HepG2 (cell line): ENCODE measurements at regions not wholly inside any gene's neighbourhood (a gene's known extent, or its start where the extent isn't known, plus 50 kb on each side); places are given as distances from the start of the nearest gene placed in this dataset.

Source experiments
- ATAC-seq: fragments of 200-7000 bp; cut with Tn5 transposase; 3 replicates; pipeline ENCODE4 v1.9.1; 2020; ENCODE audit warnings: mild to moderate bottlenecking, moderate library complexity
- BruUV-seq: library from RNA; stranded (reverse); fragments of 400-500 nt; replicated peaks from 2 replicates; lab custom pipeline; 2021; lab: Mats Ljungman, UMichigan
- CTCF ChIA-PET: fragments of 300-600 bp; formaldehyde crosslinking; extraction: SDS; loops from one replicate; lab custom pipeline; 2021; ENCODE audit warnings: low total read pairs, inconsistent platforms, low intra/inter-chr PET ratio; lab: Yijun Ruan, JAX
- POLR2A ChIA-PET: fragments of 350-600 bp; sonication (Branson Sonifier 250); formaldehyde crosslinking; loops from one replicate; lab custom pipeline; 2020; ENCODE audit warnings: antibody characterized with exemption, inconsistent platforms; lab: Yijun Ruan, JAX
- DNase-seq: peaks from one replicate; pipeline ENCODE4 v3.0.0-alpha.2; 2015; ENCODE audit warnings: low spot score
- FAIRE-seq: peaks from 3 replicates; lab custom pipeline; 2011; peaks lifted over from hg19 to GRCh38; lab: Jason Lieb, UNC
- H2AFZ ChIP-seq: one replicate; pipeline ENCODE4 v1.6.1; 2011; ENCODE audit warnings: low read length, inconsistent platforms
- H3K27ac ChIP-seq: fragments of 300-600 bp; 3 replicates; pipeline ENCODE4 v1.8.0; 2011; ENCODE audit warnings: mixed run types, mild to moderate bottlenecking, mixed read lengths, low read length, inconsistent platforms; ENCODE audit not compliant: insufficient read depth; ENCODE audit errors: extremely low read length
- H3K27me3 ChIP-seq, 2 experiments: fragments of 200-600 bp in 1 of 2; 2 replicates in 1 of 2; 3 replicates in 1 of 2; pipeline versions ENCODE4 v1.6.0 to v1.8.0; 2011; ENCODE audit warnings: low read length in 2 of 2, mild to moderate bottlenecking in 2 of 2, moderate library complexity in 2 of 2, inconsistent platforms in 1 of 2; ENCODE audit not compliant: insufficient read depth in 2 of 2, control insufficient read depth in 1 of 2
- H3K36me3 ChIP-seq, 2 experiments: fragments of 200-600 bp in 1 of 2; replicated peaks in 1 of 2; 2 replicates in 1 of 2; 3 replicates in 1 of 2; pipeline versions ENCODE4 v1.5.1 to v1.8.0; 2011; ENCODE audit warnings: low read length in 2 of 2, inconsistent platforms in 1 of 2; ENCODE audit not compliant: insufficient read depth in 2 of 2, control insufficient read depth in 1 of 2
- H3K4me1 ChIP-seq: 2 replicates; pipeline ENCODE4 v1.5.1; 2012; ENCODE audit warnings: low read length, inconsistent platforms; ENCODE audit not compliant: insufficient read depth
- H3K4me2 ChIP-seq: 2 replicates; pipeline ENCODE4 v1.6.0; 2011; ENCODE audit warnings: low read depth, low read length, inconsistent platforms
- H3K4me3 ChIP-seq, 3 experiments: fragments of 200-600 bp in 1 of 3; sonication (generic), shearing (Covaris generic) in 1 of 3; replicated peaks in 1 of 3; 2 replicates each; pipeline ENCODE4 v1.5.1; 2011 to 2016; ENCODE audit warnings: low read length in 3 of 3, inconsistent platforms in 2 of 3, low read depth in 2 of 3, mild to moderate bottlenecking in 2 of 3, control low read depth in 1 of 3, mixed read lengths in 1 of 3; ENCODE audit not compliant: insufficient read depth in 1 of 3
- H3K79me2 ChIP-seq: one replicate; pipeline ENCODE4 v1.6.1; 2011; ENCODE audit warnings: low read length, inconsistent platforms; ENCODE audit not compliant: insufficient read depth
- H3K9ac ChIP-seq: 2 replicates; pipeline ENCODE4 v1.6.0; 2011; ENCODE audit warnings: mild to moderate bottlenecking, low read depth, low read length, inconsistent platforms; ENCODE audit not compliant: insufficient read depth
- H3K9me3 ChIP-seq: 2 replicates; pipeline ENCODE4 v1.5.1; 2012; ENCODE audit warnings: mild to moderate bottlenecking, low read length
- H4K20me1 ChIP-seq: 2 replicates; pipeline ENCODE4 v1.6.0; 2011; ENCODE audit warnings: inconsistent platforms, mild to moderate bottlenecking, low read length, moderate library complexity; ENCODE audit not compliant: insufficient read depth
- ATF4 ChIP-seq, 2 experiments: fragments of 450-650 bp in 1 of 2; sonication (generic) in 1 of 2; formaldehyde crosslinking; IDR thresholded peaks; 2 replicates each; pipeline versions ENCODE4 v1.5.0 to v1.8.0; 2020 to 2022; ENCODE audit warnings: mild to moderate bottlenecking in 1 of 2, missing genetic modification reagents in 1 of 2
- CERS6 ChIP-seq: sonication (generic); formaldehyde crosslinking; IDR thresholded peaks from 2 replicates; pipeline ENCODE4 v1.5.0; 2020; ENCODE audit warnings: missing genetic modification reagents
- DNMT3B ChIP-seq: conservative IDR thresholded peaks from 2 replicates; pipeline ENCODE4 v1.6.1; 2016; ENCODE audit warnings: missing biosample characterization, control low read depth
- MAZ ChIP-seq, 2 experiments: sonication (generic) in 1 of 2; formaldehyde crosslinking in 1 of 2; IDR thresholded peaks; 2 replicates each; pipeline versions ENCODE4 v1.5.0 to v1.6.1; 2012 to 2020; ENCODE audit warnings: low read depth in 2 of 2, mild to moderate bottlenecking in 2 of 2, borderline replicate concordance in 1 of 2, improper control_type of control experiment in 1 of 2, low read length in 1 of 2, missing genetic modification reagents in 1 of 2, moderate library complexity in 1 of 2
- NR2F6 ChIP-seq, 2 experiments: IDR thresholded peaks; 2 replicates each; pipeline ENCODE4 v1.6.1; 2016; ENCODE audit warnings: antibody characterized with exemption in 1 of 2, mild to moderate bottlenecking in 1 of 2
- RORA ChIP-seq: sonication (generic); formaldehyde crosslinking; IDR thresholded peaks from 2 replicates; pipeline ENCODE4 v1.5.0; 2020; ENCODE audit warnings: mild to moderate bottlenecking, missing genetic modification reagents, moderate library complexity
- WGBS: methylation state at CpG from one replicate; pipeline ENCODE4 v1.1.6; 2017; ENCODE audit warnings: low lambda C conversion rate; 5-methylcytosine and 5-hydroxymethylcytosine counted together
- in situ Hi-C: cut with HindIII; loops from 2 replicates; pipeline ENCODE4 v1.10.0; 2017; ENCODE audit warnings: low pct_unique_long_range_greater_than_20kb; ENCODE audit not compliant: extremely low pct_ligation_motif_present
- intact Hi-C: fragments of 100-400 bp; cut with micrococcal nuclease; formaldehyde crosslinking; loops from one replicate; pipeline ENCODE4 v1.10.0; 2022; ENCODE audit not compliant: unreplicated experiment
- TF ChIP-seq, protein P1 (sequence below): sonication (generic); formaldehyde crosslinking; IDR thresholded peaks from 2 replicates; pipeline ENCODE4 v1.4.0; 2020; ENCODE audit warnings: mild to moderate bottlenecking, missing genetic modification reagents
- TF ChIP-seq, protein P2 (sequence below): sonication (generic); formaldehyde crosslinking; IDR thresholded peaks from 2 replicates; pipeline ENCODE4 v1.4.0; 2020; ENCODE audit warnings: missing genetic modification reagents

GRCh38 chrX:98637451-98637850 is 1753.7 kb downstream of the RPA4 start (continued):
- TF ChIP-seq ATF4 (CRISPR knock-in tag; IDR thresholded peaks at IDR 0.05) (no peak), RORA (CRISPR knock-in tag) (no peak), CERS6 (CRISPR knock-in tag) (no peak), NR2F6 (IDR thresholded peaks at IDR 0.05) (no peak), NR2F6 (CRISPR knock-in tag; IDR thresholded peaks at IDR 0.05) (no peak), MAZ (IDR thresholded peaks at IDR 0.05; ENCODE audit: borderline replicate concordance, low read depth, low read length) (no peak), MAZ (CRISPR knock-in tag; IDR thresholded peaks at IDR 0.05; ENCODE audit: low read depth) (no peak)
- TF ChIP-seq, protein P1, sequence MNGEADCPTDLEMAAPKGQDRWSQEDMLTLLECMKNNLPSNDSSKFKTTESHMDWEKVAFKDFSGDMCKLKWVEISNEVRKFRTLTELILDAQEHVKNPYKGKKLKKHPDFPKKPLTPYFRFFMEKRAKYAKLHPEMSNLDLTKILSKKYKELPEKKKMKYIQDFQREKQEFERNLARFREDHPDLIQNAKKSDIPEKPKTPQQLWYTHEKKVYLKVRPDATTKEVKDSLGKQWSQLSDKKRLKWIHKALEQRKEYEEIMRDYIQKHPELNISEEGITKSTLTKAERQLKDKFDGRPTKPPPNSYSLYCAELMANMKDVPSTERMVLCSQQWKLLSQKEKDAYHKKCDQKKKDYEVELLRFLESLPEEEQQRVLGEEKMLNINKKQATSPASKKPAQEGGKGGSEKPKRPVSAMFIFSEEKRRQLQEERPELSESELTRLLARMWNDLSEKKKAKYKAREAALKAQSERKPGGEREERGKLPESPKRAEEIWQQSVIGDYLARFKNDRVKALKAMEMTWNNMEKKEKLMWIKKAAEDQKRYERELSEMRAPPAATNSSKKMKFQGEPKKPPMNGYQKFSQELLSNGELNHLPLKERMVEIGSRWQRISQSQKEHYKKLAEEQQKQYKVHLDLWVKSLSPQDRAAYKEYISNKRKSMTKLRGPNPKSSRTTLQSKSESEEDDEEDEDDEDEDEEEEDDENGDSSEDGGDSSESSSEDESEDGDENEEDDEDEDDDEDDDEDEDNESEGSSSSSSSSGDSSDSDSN (CRISPR knock-in tag), result no peak
- TF ChIP-seq, protein P2, sequence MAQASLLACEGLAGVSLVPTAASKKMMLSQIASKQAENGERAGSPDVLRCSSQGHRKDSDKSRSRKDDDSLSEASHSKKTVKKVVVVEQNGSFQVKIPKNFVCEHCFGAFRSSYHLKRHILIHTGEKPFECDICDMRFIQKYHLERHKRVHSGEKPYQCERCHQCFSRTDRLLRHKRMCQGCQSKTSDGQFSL (CRISPR knock-in tag), result no peak
- TF ChIP-seq, all 625 proteins: peak for 0

DNA sequence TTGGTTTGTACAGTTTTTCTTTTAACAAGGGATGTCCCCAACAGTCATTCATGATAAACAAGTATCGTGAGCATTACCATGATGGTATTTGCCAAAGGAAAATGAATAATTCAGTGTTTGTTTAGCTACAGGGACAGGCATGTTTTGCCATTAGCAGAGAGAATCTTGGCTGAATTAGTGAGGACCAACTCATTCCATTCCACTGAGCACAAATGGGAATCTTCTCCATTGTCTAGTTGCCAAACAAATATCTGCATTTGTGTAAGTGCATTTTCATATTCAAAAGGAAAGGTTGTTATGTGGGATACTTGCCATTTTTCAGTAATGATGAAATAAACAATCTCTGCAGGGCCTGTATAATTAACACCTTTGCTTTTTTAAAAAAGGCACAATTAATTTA is 1762.6 kb downstream of the RPA4 start:
- Histone ChIP-seq H2AFZ (no peak overlapping the region), H3K4me1 (no peaks in the 10 kb centered on the region), H3K9ac (no peak overlapping the region), H3K4me3 (no peak overlapping the region), H3K36me3 (no peaks in the 10 kb centered on the region), H3K9me3 (no peaks in the 10 kb centered on the region), H3K79me2 (no peaks in the 10 kb centered on the region), H4K20me1 (no peaks in the 10 kb centered on the region), H3K27me3 (no peaks in the 10 kb centered on the region), H3K4me2 (no peak overlapping the region), H3K27ac (no peak overlapping the region)
- in situ Hi-C loops, result no loop called here
- ChIA-PET CTCF (no interaction called here), POLR2A (no interaction called here)
- no peak for TF ChIP-seq DNMT3B
- no TSS peak for BruUV-seq
- FAIRE-seq, result no peak
- intact Hi-C loops, result no loop called here
- DNase-seq, result no peak
- no peak for ATAC-seq
- 0% methylated on average over 1 of the region's 1 CpG for WGBS
